NCI-H524 treated with DMSO at 0.1 percent for 48 hours (cell line): ENCODE measurements at regions not wholly inside any gene's neighbourhood (a gene's known extent, or its start where the extent isn't known, plus 50 kb on each side); places are given as distances from the start of the nearest gene placed in this dataset.
"Not testable (repeated sequence)": the region's sequence is repeated elsewhere in the genome, so short reads cannot be mapped to it uniquely, and the experiment has no call there.

Source experiments
- DNase-seq: peaks from one replicate; lab custom pipeline; 2025; lab: John Stamatoyannopoulos, UW

DNA sequence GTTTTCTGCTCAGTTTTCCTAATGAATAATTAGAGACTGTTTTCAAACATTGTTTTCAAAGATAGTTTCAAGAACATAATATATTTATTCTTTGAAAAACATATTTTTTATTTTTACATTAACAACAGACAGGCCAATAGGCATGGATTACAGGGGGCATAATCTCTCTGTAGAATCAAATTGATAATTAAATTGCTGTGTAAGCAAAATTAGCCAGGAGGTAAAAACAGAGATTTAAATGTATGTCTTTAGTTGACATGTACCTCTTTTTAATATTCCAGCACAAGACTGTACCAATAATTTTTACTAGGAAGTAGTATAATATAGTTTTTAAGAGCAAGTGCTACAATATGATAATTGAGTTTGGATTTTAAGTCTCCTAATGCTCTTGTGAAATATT lies 1444.5 kb downstream of the BRINP3 start:
- DNase-seq = no peak

DNA sequence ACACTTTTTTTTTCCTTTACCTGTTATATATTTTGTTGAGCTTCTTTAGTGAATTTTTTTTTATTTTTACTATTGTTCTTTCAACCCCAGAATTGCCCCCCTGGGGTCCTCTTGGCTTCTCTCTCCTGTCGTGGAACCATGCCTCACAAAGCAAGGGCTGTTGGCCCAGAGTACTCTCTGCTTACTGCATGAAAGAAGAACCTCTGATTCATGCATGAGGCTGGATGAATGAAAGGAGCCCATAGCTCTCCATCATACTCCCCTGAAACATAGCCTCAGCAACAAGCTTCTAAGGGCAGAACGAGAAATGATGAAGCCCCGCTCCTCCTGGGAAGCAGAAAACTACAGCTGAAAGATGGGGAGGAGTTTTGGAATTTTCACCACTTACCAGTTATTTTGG lies 1441.0 kb downstream of the BRINP3 start:
- no peak for DNase-seq

DNA sequence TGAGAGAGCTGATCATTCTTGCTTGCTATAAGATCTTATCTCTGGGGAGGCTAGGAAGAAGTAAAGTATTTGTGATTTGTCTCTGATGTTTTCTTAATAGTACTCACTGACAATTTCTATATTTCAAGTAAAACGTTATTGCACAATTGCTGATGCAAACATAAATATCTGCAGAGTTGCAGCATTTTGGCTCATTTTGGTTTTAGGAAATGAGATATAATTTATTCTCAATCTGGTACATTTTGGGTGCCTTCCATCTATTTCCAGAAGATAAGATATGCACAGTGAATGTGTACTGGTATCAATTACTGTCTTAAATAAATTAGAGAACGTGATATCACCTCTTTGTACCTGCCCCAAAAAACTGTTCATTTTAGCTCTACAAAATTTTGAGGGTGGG lies 1431.5 kb downstream of the BRINP3 start:
- DNase-seq = no peak

DNA sequence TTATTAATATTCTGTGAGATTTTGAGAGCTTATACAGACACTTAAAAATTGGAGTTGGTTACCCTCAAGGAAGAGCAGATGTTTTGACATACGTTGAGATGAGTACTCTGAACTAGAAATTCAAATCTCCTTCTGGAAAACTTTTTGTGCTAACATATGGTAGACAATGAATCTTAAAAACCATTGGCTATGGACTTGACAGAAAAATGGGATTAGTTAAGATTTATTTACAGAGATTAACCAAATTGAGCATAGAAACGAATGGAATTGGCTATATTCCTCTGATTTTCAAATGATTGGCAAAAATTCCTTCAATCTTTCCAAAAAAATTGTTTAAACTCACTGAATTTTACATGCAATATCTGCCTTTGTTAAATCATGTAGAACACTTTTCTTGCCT lies 1392.9 kb downstream of the BRINP3 start:
- DNase-seq = peak; percentile 95

DNA sequence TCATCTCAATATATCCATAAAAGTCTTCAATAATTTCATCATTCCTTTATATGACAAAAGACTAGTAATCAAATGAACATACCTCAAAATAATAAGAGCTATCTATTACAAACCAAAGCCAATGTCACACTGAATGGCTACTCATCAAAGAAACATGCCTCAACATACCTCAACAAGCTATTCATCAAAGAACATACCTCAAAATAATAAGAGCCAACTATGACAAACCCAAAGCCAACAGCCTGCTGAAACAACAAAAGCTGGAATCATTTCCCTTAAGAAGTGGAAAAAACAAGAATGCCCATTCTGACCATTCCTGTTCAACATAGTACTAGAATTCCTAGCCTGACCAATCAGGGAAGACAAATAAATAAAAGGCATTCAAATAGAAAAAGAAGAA lies 1373.7 kb downstream of the BRINP3 start:
- DNase-seq = no peak

DNA sequence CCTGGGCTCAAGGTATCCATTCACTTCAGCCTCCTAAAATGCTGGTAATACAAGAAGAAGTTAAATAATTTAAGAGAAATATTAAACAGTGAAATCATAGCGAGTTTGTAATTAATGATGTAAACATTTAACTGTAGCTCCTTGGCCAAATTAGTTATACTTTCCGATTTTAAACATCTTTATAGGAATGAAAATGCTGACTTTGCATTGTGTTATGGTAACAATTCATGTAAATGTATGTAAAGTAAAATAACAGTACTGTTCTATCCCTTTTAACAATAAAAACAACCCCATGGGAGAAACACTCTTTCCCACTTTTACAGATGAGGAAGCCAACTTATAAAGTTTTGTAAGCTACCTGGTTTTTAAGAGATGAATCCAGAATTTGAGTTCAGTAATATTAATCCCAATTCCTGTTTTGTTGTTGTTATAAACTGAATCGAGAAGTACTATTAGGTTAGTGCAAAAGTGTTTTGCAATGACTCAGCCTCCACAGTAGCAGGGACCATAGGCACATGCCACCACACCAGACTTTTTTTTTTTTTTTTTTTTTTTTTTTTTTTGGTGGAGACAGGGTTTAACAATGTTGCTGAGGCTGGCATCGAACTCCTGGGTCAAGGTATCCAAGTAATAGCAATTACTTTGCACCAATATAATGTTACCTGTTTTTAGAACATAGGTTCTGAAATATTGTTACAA lies 1360.4 kb downstream of the BRINP3 start:
- DNase-seq = no peak

DNA sequence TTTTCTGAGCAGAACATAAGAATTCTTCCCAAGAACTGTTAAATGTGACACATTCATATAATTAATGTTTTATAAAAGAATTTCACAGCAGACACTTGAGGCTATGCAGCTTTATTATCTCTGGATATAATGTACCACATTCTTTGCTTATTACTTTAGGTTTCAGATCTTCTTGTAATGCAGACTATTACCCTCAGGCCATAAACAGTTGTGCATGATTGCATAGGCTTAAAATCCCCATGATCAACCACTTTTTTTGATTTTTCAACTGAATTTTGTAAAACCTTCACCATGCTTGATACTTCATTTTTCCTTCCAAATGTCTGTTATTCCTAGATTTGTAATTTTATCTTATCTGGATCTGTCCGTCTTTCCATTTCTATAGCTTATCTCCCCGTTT lies 1355.7 kb downstream of the BRINP3 start:
- DNase-seq = no peak

DNA sequence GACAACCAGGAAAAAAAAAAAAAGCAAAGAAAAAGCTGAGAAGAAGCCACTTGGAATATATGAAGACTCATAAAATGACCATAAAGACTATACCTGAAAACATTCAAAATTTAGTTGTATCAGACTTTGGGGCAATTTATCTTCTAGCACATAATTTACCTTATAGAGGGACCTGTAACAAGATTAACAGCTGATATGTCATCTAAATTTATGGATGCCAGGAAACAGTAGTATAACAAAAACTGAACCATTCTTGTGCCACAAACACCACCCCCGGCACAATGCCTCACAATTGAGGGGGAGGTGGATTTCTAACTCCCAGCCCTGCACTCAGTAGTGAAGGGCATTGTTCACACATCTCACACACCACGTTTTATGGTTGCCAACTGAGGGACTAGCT lies 1352.0 kb downstream of the BRINP3 start:
- DNase-seq = no peak

DNA sequence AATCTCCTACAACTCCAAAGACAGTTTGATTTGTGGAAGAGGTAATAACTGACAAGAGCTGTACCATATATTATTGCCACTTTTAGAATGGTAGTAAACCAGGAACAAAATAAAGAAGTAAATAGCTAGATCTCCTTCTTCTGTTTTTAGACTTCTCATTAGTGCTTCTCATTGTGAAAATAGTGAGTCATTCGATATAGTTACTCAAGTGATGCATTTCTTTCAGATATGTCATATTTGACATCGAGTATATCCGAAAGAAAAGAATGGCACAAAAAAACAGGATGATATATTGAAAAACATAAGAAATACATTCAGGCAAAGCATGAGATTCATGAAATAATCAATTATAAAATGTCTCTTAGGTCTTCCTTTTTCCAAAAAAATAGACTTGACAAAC lies 1346.1 kb downstream of the BRINP3 start:
- DNase-seq = no peak

DNA sequence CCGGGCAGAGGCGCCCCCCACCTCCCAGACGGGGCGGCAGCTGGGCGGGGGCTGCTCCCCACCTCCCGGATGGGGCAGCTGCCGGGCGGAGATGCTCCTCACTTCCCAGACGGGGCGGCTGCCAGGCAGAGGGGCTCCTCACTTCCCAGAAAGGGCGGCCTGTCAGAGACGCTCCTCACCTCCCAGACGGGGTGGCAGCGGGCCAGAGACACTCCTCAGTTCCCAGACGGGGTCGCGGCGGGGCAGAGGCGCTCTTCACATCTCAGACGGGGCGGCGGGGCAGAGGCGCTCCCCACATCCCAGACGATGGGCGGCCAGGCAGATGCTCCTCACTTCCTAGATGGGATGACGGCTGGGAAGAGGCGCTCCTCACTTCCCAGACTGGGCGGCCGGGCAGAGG lies 1337.9 kb downstream of the BRINP3 start:
- not testable (repeated sequence) for DNase-seq

DNA sequence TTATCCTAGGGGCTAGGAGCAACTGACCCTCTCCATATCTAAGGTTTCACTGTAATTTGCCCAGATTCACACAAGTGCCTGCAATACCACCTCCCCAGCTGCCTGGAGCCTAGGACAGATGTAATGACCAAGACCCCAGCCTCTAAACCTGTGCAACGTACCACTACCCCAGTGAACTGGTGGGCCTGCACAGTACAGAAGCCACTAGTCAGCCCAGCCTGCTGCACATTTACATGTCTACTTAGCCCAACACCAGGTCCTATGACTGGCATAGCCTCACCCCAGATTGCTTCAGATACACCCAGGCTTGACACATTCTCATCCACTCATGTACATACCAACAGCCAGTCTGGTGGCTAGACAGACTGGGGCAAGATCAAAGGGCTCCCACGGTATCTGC lies 1336.6 kb downstream of the BRINP3 start:
- no peak for DNase-seq

DNA sequence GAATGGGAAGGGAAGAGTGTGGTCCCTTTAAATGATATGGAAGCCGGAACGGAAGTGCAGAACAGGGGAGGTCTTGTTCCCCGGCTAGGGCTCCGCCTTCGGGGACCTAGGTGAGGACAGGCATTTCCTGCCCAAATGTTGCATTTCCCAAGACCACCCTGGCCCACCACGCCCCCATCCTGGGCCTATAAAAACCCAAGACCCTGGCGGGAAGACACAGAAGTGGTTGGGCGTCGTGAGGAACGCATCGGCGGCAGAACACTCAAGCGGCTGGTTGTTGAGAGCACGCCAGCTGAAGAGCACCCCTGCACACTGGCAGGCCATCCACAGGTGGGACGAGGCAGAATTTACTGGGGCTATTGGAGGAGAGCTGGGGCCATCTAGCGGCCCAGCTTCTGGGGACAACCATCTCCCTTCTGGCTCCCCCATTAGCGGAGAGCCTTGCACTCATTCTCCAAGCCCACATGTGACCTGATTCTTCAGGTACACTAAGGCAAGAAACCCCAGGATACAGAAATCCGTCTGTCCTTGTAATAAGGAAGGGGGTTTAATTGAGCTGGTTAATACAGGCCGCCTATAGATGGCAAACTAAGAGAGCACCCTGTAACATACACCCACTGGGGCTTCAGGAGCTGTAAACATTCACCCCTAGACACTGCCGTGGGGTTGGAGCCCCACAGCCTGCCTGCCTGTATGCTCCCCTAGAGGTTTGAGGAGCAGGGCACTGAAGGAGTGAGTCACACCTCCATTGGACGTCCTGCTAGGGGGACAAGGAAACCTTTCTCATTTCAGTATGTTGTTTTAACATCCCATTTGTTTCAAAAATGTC lies 1327.9 kb downstream of the BRINP3 start:
- no peak for DNase-seq

DNA sequence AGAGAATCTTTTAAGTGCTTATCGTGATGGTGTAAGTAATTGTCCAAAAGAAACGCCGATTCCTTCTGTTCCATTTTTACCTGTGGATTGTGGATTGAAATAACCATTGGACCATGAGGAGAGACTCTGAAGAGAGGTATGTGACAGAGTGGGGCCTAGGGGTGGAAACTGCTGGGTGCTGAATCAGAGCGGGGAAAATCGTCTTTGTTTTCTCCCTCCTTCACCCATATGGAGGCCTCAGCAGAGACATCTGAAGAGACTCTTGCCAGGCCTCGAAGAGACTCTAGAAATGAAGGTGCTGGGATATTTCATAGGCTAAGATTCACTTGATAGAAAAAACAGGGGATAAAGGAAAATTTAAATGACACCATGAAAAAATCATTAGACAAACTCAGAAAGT lies 1327.0 kb downstream of the BRINP3 start:
- DNase-seq = no peak

DNA sequence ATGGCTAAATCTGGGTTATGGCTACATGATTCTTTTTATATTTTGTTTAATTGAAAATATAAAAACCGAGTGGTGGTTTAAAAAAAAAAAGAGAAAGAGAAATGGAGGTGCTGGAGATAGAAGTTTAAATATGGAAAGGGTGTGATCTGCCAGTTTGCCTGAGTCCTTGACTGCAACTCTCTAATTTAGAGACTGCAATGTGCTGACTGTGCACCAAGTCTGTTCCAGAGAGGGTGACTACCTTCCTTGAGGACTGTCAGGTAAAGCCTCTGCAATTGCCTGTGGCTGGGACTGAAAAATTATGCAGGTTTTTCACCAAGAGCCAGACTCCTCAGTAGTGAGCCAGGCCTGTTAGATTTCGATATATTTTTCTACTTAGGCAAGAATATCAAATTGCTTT lies 1326.3 kb downstream of the BRINP3 start:
- no peak for DNase-seq

DNA sequence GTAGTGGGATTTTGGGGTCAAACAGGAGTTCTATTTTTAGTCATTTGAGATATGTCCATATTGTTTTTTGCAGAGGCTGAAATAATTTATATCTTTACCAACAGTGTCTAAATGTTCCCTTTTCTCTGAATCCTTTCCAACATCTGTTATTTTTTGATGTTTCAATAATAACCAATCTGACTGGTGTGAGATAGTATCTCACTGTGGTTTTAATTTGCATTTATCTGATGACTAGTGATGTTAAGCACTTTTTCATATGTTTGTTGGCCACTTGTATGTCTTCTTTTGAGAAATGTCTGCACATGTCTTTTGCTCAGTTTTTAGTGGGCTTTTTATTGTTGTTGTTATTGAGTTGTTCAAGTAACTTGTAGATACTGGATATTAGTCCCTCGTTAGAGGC lies 1325.0 kb downstream of the BRINP3 start:
- no peak for DNase-seq

DNA sequence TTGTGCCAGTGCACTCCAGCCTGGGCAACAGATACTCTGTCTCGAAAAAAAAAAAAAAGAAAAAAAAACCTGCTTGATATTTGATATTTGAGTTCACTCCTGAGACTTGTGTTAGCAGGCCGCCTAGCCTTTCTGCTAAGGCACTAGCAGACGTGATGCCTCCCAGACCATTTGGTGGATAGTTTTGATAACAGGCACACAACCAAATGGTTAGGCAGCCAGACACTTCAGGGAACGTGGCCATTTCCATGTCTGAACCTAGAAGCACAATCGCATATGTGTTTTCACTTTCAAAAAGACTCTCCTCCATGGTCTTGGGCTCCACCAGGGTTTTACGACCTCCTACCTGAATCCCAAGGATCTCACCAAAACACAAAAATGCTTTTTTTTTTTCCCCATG lies 1319.5 kb downstream of the BRINP3 start:
- DNase-seq = no peak

DNA sequence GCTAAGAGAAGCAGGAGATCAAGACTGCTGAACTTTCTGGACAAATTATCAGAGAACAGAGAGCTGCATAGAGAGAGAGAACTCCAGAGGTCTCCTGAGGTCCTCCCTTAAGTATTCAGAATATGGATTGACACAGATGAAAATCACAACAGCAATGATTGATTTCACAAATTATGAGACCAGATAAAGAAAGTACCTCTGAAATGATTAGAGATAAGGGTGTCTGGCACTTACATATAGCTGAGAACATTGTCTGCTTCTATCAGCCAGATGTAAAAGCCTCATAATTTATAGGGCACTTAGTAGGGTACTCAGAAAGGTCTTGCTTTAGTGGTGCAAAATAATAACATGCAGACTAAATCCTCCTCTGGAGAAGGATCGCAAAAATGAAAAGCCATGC lies 1301.8 kb downstream of the BRINP3 start:
- DNase-seq = no peak

DNA sequence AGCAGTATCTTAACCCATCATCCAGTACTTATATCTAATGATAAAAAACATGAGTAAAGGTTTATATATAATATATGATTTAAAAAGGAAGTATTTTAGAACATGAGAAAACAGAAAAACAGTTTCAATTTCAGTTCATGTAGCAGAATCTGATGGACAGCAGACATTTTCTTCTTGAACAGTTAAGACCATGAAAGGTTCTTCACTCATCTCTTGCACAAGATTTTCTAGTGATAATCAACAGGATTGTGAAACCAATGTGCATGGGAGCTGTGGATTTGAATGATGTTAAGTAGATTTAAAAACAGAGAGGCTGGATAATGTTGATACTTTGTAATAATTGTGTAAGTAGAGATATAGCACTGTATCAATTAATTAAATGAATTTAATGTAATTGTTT lies 1297.6 kb downstream of the BRINP3 start:
- DNase-seq = no peak

DNA sequence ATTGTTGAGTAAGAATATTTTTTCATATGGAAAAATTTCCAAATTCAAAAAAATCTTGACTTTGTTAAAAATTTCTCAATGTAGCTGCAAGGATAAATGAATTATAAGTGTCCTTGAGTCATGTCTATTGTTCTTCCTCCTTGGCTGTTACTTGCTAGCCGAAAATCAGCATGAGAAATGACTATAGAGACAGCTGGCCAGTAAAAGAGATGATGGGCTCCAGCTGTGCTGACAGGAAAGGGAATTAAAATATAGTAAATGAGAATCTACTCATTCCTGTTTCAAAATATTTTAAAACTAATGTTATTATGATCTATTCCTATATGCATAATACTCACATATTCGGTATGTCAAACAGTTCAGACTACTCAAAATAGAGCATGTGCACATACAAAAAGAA lies 1292.6 kb downstream of the BRINP3 start:
- DNase-seq = no peak

DNA sequence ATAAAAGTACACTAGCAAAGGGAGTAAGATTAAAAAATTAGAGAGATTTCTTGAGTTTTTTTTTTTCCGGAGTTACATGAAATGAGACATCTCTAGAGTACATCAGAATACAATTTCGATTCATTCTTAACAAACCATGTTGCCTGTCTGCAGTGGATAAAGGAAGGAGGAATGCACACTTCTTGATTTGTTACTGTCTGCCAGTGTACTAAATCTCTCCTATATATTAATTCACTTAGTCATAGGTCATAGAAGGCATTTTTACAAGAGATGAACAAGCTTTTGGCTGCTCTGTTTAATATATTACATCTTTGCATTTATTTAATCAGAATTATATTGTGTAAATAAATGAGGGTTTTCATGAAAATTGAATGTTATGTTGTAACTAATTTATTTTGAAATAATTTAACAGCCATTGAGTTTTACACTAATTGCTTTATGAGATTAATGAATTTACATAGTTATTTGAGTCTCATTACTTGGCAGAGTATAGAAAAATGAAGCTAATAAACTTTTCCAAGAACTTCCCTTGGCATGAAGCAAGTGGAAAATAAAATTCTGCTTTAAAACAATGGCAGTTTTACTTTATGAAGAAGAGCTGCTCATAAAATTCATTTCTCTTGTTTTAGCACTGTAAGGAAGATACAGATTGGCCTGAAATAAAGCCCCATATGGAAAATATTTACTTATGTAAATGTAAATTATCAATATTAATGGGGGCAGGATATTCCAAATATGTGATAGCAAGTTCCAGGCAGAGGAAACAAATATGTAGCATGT lies 1284.7 kb downstream of the BRINP3 start:
- DNase-seq = no peak

DNA sequence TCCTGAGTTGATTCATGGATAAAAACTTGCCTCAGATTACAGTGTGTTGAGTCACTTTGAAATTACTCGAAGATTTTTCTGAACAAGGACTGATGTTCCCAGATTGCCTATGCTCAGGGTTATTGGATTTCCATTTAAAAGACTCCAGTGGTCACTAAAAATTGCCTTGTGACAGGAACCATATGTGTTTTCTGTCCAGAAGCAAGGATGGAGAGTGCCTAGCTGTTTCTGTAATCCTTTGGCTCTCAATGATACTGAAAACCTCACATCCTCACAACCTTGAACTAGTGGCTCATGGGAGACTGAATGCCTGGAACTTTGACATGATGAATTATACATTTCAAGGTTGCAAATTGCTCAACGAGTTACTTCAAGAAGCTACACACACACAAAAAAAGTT lies 1271.8 kb downstream of the BRINP3 start:
- DNase-seq = no peak

DNA sequence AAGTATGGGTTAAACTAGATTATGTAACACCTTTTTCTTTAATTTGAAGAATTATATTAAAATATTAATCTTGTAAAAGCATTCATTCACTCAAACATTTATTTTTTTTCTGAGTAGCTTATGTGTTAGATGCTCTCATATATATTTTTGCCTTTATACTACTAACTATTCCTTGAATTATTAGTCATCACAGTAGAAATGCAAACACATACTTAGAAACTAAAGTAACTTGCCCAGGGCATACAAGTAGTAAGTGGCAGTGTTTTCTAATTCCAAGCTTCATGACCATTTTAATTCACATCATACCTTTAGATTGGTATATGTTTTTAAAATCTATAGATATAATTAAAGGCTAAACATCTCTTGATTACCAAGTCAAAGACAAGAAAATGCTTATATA lies 1271.0 kb downstream of the BRINP3 start:
- DNase-seq = no peak

DNA sequence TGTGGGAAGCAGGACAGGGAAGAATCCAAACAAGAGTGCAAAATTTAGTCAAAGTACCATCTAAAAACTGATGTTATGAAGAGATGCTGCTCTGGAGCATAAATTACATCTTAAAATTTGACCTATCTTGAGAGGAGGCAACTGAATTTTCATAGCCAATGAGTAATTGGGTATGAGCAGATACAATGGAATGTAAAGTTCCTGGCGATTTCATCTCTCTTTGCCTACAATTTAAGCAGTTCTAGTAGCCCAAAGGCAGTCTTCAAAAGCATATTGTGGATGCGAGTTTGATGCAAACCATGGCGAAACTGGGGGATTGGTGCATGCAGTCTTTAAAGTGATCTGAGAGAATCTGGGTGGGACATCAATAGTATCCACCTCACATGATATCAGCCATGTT lies 1265.9 kb downstream of the BRINP3 start:
- DNase-seq = no peak
